HepG2 (cell line): ENCODE measurements at regions not wholly inside any gene's neighbourhood (a gene's known extent, or its start where the extent isn't known, plus 50 kb on each side); places are given as distances from the start of the nearest gene placed in this dataset.

Experiments
- ATAC-seq: fragments of 200-7000 bp; cut with Tn5 transposase; 3 replicates; pipeline ENCODE4 v1.9.1; 2020; ENCODE audit warnings: mild to moderate bottlenecking, moderate library complexity
- BruUV-seq: library from RNA; stranded (reverse); fragments of 400-500 nt; replicated peaks from 2 replicates; lab custom pipeline; 2021; lab: Mats Ljungman, UMichigan
- CTCF ChIA-PET: fragments of 300-600 bp; formaldehyde crosslinking; extraction: SDS; loops from one replicate; lab custom pipeline; 2021; ENCODE audit warnings: low total read pairs, inconsistent platforms, low intra/inter-chr PET ratio; lab: Yijun Ruan, JAX
- POLR2A ChIA-PET: fragments of 350-600 bp; sonication (Branson Sonifier 250); formaldehyde crosslinking; loops from one replicate; lab custom pipeline; 2020; ENCODE audit warnings: antibody characterized with exemption, inconsistent platforms; lab: Yijun Ruan, JAX
- DNase-seq: peaks from one replicate; pipeline ENCODE4 v3.0.0-alpha.2; 2015; ENCODE audit warnings: low spot score
- FAIRE-seq: peaks from 3 replicates; lab custom pipeline; 2011; peaks lifted over from hg19 to GRCh38; lab: Jason Lieb, UNC
- H2AFZ ChIP-seq: one replicate; pipeline ENCODE4 v1.6.1; 2011; ENCODE audit warnings: low read length, inconsistent platforms
- H3K27ac ChIP-seq: fragments of 300-600 bp; 3 replicates; pipeline ENCODE4 v1.8.0; 2011; ENCODE audit warnings: mixed run types, mild to moderate bottlenecking, mixed read lengths, low read length, inconsistent platforms; ENCODE audit not compliant: insufficient read depth; ENCODE audit errors: extremely low read length
- H3K27me3 ChIP-seq, 2 experiments: fragments of 200-600 bp in 1 of 2; 2 replicates in 1 of 2; 3 replicates in 1 of 2; pipeline versions ENCODE4 v1.6.0 to v1.8.0; 2011; ENCODE audit warnings: low read length in 2 of 2, mild to moderate bottlenecking in 2 of 2, moderate library complexity in 2 of 2, inconsistent platforms in 1 of 2; ENCODE audit not compliant: insufficient read depth in 2 of 2, control insufficient read depth in 1 of 2
- H3K36me3 ChIP-seq, 2 experiments: fragments of 200-600 bp in 1 of 2; replicated peaks in 1 of 2; 2 replicates in 1 of 2; 3 replicates in 1 of 2; pipeline versions ENCODE4 v1.5.1 to v1.8.0; 2011; ENCODE audit warnings: low read length in 2 of 2, inconsistent platforms in 1 of 2; ENCODE audit not compliant: insufficient read depth in 2 of 2, control insufficient read depth in 1 of 2
- H3K4me1 ChIP-seq: 2 replicates; pipeline ENCODE4 v1.5.1; 2012; ENCODE audit warnings: low read length, inconsistent platforms; ENCODE audit not compliant: insufficient read depth
- H3K4me2 ChIP-seq: 2 replicates; pipeline ENCODE4 v1.6.0; 2011; ENCODE audit warnings: low read depth, low read length, inconsistent platforms
- H3K4me3 ChIP-seq, 3 experiments: fragments of 200-600 bp in 1 of 3; sonication (generic), shearing (Covaris generic) in 1 of 3; replicated peaks in 1 of 3; 2 replicates each; pipeline ENCODE4 v1.5.1; 2011 to 2016; ENCODE audit warnings: low read length in 3 of 3, inconsistent platforms in 2 of 3, low read depth in 2 of 3, mild to moderate bottlenecking in 2 of 3, control low read depth in 1 of 3, mixed read lengths in 1 of 3; ENCODE audit not compliant: insufficient read depth in 1 of 3
- H3K79me2 ChIP-seq: one replicate; pipeline ENCODE4 v1.6.1; 2011; ENCODE audit warnings: low read length, inconsistent platforms; ENCODE audit not compliant: insufficient read depth
- H3K9ac ChIP-seq: 2 replicates; pipeline ENCODE4 v1.6.0; 2011; ENCODE audit warnings: mild to moderate bottlenecking, low read depth, low read length, inconsistent platforms; ENCODE audit not compliant: insufficient read depth
- H3K9me3 ChIP-seq: 2 replicates; pipeline ENCODE4 v1.5.1; 2012; ENCODE audit warnings: mild to moderate bottlenecking, low read length
- H4K20me1 ChIP-seq: 2 replicates; pipeline ENCODE4 v1.6.0; 2011; ENCODE audit warnings: inconsistent platforms, mild to moderate bottlenecking, low read length, moderate library complexity; ENCODE audit not compliant: insufficient read depth
- GABPA ChIP-seq, 2 experiments: IDR thresholded peaks; 2 replicates each; pipeline ENCODE4 v1.6.1; 2011 to 2016; ENCODE audit warnings: low read depth in 2 of 2, low read length in 1 of 2, missing biosample characterization in 1 of 2, missing genetic modification characterization in 1 of 2
- HMGXB4 ChIP-seq, 2 experiments: sonication (generic) in 1 of 2; formaldehyde crosslinking in 1 of 2; IDR thresholded peaks; 2 replicates each; pipeline versions ENCODE4 v1.4.0 to v1.6.1; 2018 to 2020; ENCODE audit warnings: missing genetic modification reagents in 2 of 2, borderline replicate concordance in 1 of 2, low read depth in 1 of 2, mild to moderate bottlenecking in 1 of 2, missing biosample characterization in 1 of 2
- HNF1A ChIP-seq, 2 experiments: sonication (generic) in 1 of 2; formaldehyde crosslinking in 1 of 2; IDR thresholded peaks; 2 replicates each; pipeline versions ENCODE4 v1.4.0 to v1.6.1; 2016 to 2020; ENCODE audit warnings: borderline replicate concordance in 1 of 2, low read depth in 1 of 2, mild to moderate bottlenecking in 1 of 2, missing genetic modification reagents in 1 of 2
- IRF2 ChIP-seq: IDR thresholded peaks from 2 replicates; pipeline ENCODE4 v1.6.1; 2018; ENCODE audit warnings: missing genetic modification reagents, missing compliant biosample characterization
- KLF11 ChIP-seq: IDR thresholded peaks from 2 replicates; pipeline ENCODE4 v1.6.1; 2016; ENCODE audit warnings: missing compliant biosample characterization
- MAFF ChIP-seq: IDR thresholded peaks from 2 replicates; pipeline ENCODE4 v1.6.1; 2011; ENCODE audit warnings: low read depth, low read length, improper control_type of control experiment
- MEIS2 ChIP-seq: sonication (generic); formaldehyde crosslinking; IDR thresholded peaks from 2 replicates; pipeline ENCODE4 v1.9.0; 2021; ENCODE audit warnings: mild to moderate bottlenecking, missing genetic modification reagents
- PAXIP1 ChIP-seq: sonication (generic); formaldehyde crosslinking; conservative IDR thresholded peaks from 2 replicates; pipeline ENCODE4 v1.4.0; 2020; ENCODE audit warnings: mild to moderate bottlenecking, missing genetic modification reagents, moderate library complexity
- PPARG ChIP-seq: conservative IDR thresholded peaks from 2 replicates; pipeline ENCODE4 v1.6.1; 2016; ENCODE audit warnings: missing biosample characterization, missing genetic modification reagents
- RFXAP ChIP-seq: sonication (generic); formaldehyde crosslinking; IDR thresholded peaks from 2 replicates; pipeline ENCODE4 v1.4.0; 2020; ENCODE audit warnings: missing genetic modification reagents, borderline replicate concordance
- SAFB2 ChIP-seq: sonication (generic); formaldehyde crosslinking; IDR thresholded peaks from 2 replicates; pipeline ENCODE4 v1.5.1; 2020; ENCODE audit warnings: missing genetic modification reagents, low read depth, mild to moderate bottlenecking, borderline replicate concordance
- SIX4 ChIP-seq: sonication (generic); formaldehyde crosslinking; IDR thresholded peaks from 2 replicates; pipeline ENCODE4 v1.4.0; 2020; ENCODE audit warnings: missing genetic modification reagents
- SMC3 ChIP-seq: IDR thresholded peaks from 2 replicates; pipeline ENCODE4 v1.6.1; 2011; ENCODE audit warnings: low read length, improper control_type of control experiment
- SP5 ChIP-seq: IDR thresholded peaks from 2 replicates; pipeline ENCODE4 v1.6.1; 2016; ENCODE audit warnings: low read depth, borderline replicate concordance
- ZNF7 ChIP-seq: IDR thresholded peaks from 2 replicates; pipeline ENCODE4 v1.6.1; 2016; ENCODE audit warnings: missing biosample characterization, missing genetic modification reagents
- ZNF761 ChIP-seq: sonication (generic); formaldehyde crosslinking; conservative IDR thresholded peaks from 2 replicates; pipeline ENCODE4 v1.4.0; 2020; ENCODE audit warnings: mild to moderate bottlenecking, missing genetic modification reagents
- ZNF777 ChIP-seq: sonication (generic); formaldehyde crosslinking; IDR thresholded peaks from 2 replicates; pipeline ENCODE4 v1.4.0; 2020; ENCODE audit warnings: missing genetic modification reagents
- WGBS: methylation state at CpG from one replicate; pipeline ENCODE4 v1.1.6; 2017; ENCODE audit warnings: low lambda C conversion rate; 5-methylcytosine and 5-hydroxymethylcytosine counted together
- in situ Hi-C: cut with HindIII; loops from 2 replicates; pipeline ENCODE4 v1.10.0; 2017; ENCODE audit warnings: low pct_unique_long_range_greater_than_20kb; ENCODE audit not compliant: extremely low pct_ligation_motif_present
- intact Hi-C: fragments of 100-400 bp; cut with micrococcal nuclease; formaldehyde crosslinking; loops from one replicate; pipeline ENCODE4 v1.10.0; 2022; ENCODE audit not compliant: unreplicated experiment

- WGBS: 0% methylated on average over 1 of the region's 1 CpG
- no peak overlapping the region for H2AFZ ChIP-seq
- no peaks in the 10 kb centered on the region for H3K9me3 ChIP-seq
- H4K20me1 ChIP-seq: no peaks in the 10 kb centered on the region
- DNase-seq (no peak), FAIRE-seq (no peak), ATAC-seq (no peak)
- no peak overlapping the region for H3K27ac ChIP-seq
- no TSS peak for BruUV-seq
- no peak overlapping the region for H3K9ac ChIP-seq
- POLR2A ChIA-PET: no interaction called here
- CTCF ChIA-PET: no interaction called here
- no peaks in the 10 kb centered on the region for H3K27me3 ChIP-seq
- H3K4me3 ChIP-seq: no peak overlapping the region
- H3K79me2 ChIP-seq: no peaks in the 10 kb centered on the region
- intact Hi-C loops (no loop called here), in situ Hi-C loops (loop anchor here (5.0 to 10.0 kb wide), 2 partner anchors 120 to 307 kb away; no protein-coding TSS in a partner anchor)
- no peaks in the 10 kb centered on the region for H3K4me1 ChIP-seq
- H3K4me2 ChIP-seq: no peak overlapping the region
- H3K36me3 ChIP-seq: no peaks in the 10 kb centered on the region
- TF ChIP-seq IRF2 (CRISPR knock-in tag): no peak
- no peak for TF ChIP-seq SAFB2 (CRISPR knock-in tag)
- TF ChIP-seq HMGXB4 (CRISPR knock-in tag; IDR thresholded peaks at IDR 0.05; ENCODE audit: borderline replicate concordance in 1 of 2, low read depth in 1 of 2): no peak
- TF ChIP-seq PAXIP1 (CRISPR knock-in tag): no peak
- no peak for TF ChIP-seq ZNF777 (CRISPR knock-in tag)
- no peak for TF ChIP-seq HNF1A (IDR thresholded peaks at IDR 0.05; ENCODE audit: low read depth)
- TF ChIP-seq HNF1A (CRISPR knock-in tag; IDR thresholded peaks at IDR 0.05; ENCODE audit: borderline replicate concordance): no peak
- no peak for TF ChIP-seq RFXAP (CRISPR knock-in tag)
- TF ChIP-seq SIX4: no peak
- TF ChIP-seq SP5: no peak
- TF ChIP-seq ZNF761 (CRISPR knock-in tag): no peak
- no peak for TF ChIP-seq ZNF7 (CRISPR knock-in tag)
- TF ChIP-seq KLF11 (CRISPR knock-in tag): no peak
- TF ChIP-seq MEIS2 (CRISPR knock-in tag): no peak
- no peak for TF ChIP-seq GABPA (IDR thresholded peaks at IDR 0.05; ENCODE audit: low read depth, low read length)
- no peak for TF ChIP-seq GABPA (CRISPR knock-in tag; IDR thresholded peaks at IDR 0.05; ENCODE audit: low read depth)
- no peak for TF ChIP-seq PPARG
- no peak for TF ChIP-seq MAFF
- TF ChIP-seq SMC3: no peak
These were observed 84.0 kb downstream of the DYNAP start for GRCh38 chr18:54675076-54675475.
